Gastrocnemius medialis (tissue), 4 donors: ENCODE measurements at regions not wholly inside any gene's neighbourhood (a gene's known extent, or its start where the extent isn't known, plus 50 kb on each side); places are given as distances from the start of the nearest gene placed in this dataset.

Experiments
- ATAC-seq, 2 donors: fragments of 150-250 bp; one replicate each; pipeline ENCODE4 v1.9.1; 2016
- DNase-seq, 2 donors: peaks; one replicate each; pipeline ENCODE4 v3.0.0-alpha.2; 2019
- H3K27ac ChIP-seq, 4 donors: fragments of 200-600 bp; sonication (generic); 1 replicate in 1 of 4; 2 replicates in 3 of 4; pipeline ENCODE4 v1.5.1; 2016 to 2018; ENCODE audit warnings: mild to moderate bottlenecking in 2 of 4, moderate library complexity in 1 of 4
- H3K27me3 ChIP-seq, 3 donors: fragments of 200-600 bp; sonication (generic) in 2 of 3; 1 replicate in 1 of 3; 2 replicates in 2 of 3; pipeline versions ENCODE4 v1.5.1 to v1.6.0; 2016 to 2019; ENCODE audit warnings: mild to moderate bottlenecking in 1 of 3, moderate library complexity in 1 of 3
- H3K36me3 ChIP-seq, 2 donors: fragments of 200-600 bp; sonication (generic) in 1 of 2; one replicate each; pipeline ENCODE4 v1.5.1; 2017 to 2018
- H3K4me1 ChIP-seq, 2 donors: fragments of 200-600 bp; sonication (generic) in 1 of 2; one replicate each; pipeline ENCODE4 v1.5.1; 2016 to 2017; ENCODE audit warnings: mild to moderate bottlenecking in 2 of 2
- H3K4me3 ChIP-seq, 4 donors: fragments of 200-600 bp; sonication (generic) in 3 of 4; 1 replicate in 1 of 4; 2 replicates in 3 of 4; pipeline ENCODE4 v1.5.1; 2016 to 2019; ENCODE audit warnings: mild to moderate bottlenecking in 2 of 4
- H3K9me3 ChIP-seq, 3 donors: fragments of 200-600 bp; sonication (generic) in 2 of 3; 1 replicate in 1 of 3; 2 replicates in 2 of 3; pipeline ENCODE4 v1.5.1; 2016 to 2019
- POLR2A ChIP-seq, 2 donors: fragments of 450-650 bp; IDR thresholded peaks; one replicate each; pipeline ENCODE4 v1.6.1; 2017; ENCODE audit warnings: antibody characterized with exemption in 2 of 2, mild to moderate bottlenecking in 2 of 2, moderate library complexity in 2 of 2
- in situ Hi-C, 4 donors: fragments of 200-750 bp; cut with MboI; loops; one replicate each; pipeline versions ENCODE4 v1.15.0 to v1.8.0; 2017; ENCODE audit warnings: low sequenced_read_pairs in 4 of 4
- intact Hi-C: fragments of 100-400 bp; cut with DNase I; formaldehyde crosslinking; loops from one replicate; pipeline ENCODE4 v1.15.1; 2023; ENCODE audit warnings: low total_unique reads
- TF ChIP-seq, protein P1 (sequence below), 5 experiments: fragments of 450-650 bp in 3 of 5; fragments of 200-600 bp in 2 of 5; sonication (generic) in 2 of 5; IDR thresholded peaks in 4 of 5; conservative IDR thresholded peaks in 1 of 5; 1 replicate in 4 of 5; 2 replicates in 1 of 5; pipeline ENCODE4 v1.5.1; 2016 to 2019; ENCODE audit warnings: antibody characterized with exemption in 5 of 5, mild to moderate bottlenecking in 3 of 5, moderate library complexity in 3 of 5

DNA sequence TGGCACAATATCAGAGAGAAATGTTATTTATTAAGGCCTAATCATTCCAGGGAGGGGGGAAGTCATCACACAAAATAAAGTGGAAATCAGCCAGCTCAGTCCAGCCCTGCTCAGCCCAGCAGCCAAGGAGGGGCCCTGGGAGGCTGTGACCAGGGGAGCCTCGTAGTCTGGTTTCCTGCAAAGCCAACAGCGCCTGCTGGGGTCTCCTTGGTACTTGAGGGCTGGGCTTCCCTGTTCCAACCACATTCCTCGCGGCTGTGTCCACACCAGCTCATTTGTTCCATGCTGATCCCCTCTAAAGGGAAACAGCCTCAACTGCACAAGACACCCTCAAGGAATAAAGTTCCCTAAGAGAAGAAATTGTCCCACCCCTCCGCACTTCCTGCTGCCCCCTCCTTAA is 154.0 kb downstream of the TMEM132E start:
- Histone ChIP-seq H3K4me3 (no peak overlapping the region), H3K4me1 (no peaks in the 10 kb centered on the region), H3K9me3 (no peaks in the 10 kb centered on the region), H3K36me3 (no peaks in the 10 kb centered on the region), H3K27ac (no peak overlapping the region), H3K27me3 (no peaks in the 10 kb centered on the region)
- ATAC-seq (no peak), DNase-seq (no peak)
- TF ChIP-seq POLR2A (IDR thresholded peaks at IDR 0.05) = no peak
- TF ChIP-seq, protein P1, sequence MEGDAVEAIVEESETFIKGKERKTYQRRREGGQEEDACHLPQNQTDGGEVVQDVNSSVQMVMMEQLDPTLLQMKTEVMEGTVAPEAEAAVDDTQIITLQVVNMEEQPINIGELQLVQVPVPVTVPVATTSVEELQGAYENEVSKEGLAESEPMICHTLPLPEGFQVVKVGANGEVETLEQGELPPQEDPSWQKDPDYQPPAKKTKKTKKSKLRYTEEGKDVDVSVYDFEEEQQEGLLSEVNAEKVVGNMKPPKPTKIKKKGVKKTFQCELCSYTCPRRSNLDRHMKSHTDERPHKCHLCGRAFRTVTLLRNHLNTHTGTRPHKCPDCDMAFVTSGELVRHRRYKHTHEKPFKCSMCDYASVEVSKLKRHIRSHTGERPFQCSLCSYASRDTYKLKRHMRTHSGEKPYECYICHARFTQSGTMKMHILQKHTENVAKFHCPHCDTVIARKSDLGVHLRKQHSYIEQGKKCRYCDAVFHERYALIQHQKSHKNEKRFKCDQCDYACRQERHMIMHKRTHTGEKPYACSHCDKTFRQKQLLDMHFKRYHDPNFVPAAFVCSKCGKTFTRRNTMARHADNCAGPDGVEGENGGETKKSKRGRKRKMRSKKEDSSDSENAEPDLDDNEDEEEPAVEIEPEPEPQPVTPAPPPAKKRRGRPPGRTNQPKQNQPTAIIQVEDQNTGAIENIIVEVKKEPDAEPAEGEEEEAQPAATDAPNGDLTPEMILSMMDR (IDR thresholded peaks at IDR 0.05 in 4 of 5, conservative IDR thresholded peaks at IDR 0.05 in 1 of 5) = no peak
- in situ Hi-C loops (loop anchor here in 1 of 4 donors (25.0 kb wide), 1 partner anchor 146 kb away; the partner anchor contains the start of gene TMEM132E), intact Hi-C loops (no loop called here)

DNA sequence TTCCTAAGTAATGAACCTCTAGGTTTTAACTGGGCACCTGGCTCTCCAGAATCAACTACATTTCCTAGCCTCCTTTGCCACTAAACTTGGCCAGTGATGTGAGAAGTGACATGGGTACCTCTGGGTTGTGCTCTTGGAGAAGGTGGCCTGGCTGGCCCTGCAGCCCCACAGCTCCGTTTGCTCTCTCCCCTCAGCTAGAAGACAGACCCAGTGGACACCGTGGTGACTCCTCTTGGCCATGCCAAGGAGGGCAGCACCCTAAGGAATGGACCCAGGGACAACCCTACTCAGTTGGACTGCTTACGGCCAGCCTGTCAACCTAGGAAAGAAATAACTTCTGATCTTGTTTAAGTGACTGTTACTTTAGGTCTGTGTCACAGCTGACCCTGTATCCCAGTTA is 151.4 kb downstream of the TMEM132E start:
- DNase-seq (no peak), ATAC-seq (no peak)
- H3K27me3 ChIP-seq = no peaks in the 10 kb centered on the region
- H3K9me3 ChIP-seq = no peaks in the 10 kb centered on the region
- H3K4me1 ChIP-seq = no peaks in the 10 kb centered on the region
- H3K27ac ChIP-seq = no peak overlapping the region
- TF ChIP-seq, protein P1 (IDR thresholded peaks at IDR 0.05 in 4 of 5, conservative IDR thresholded peaks at IDR 0.05 in 1 of 5) = no peak
- no peak for TF ChIP-seq POLR2A (IDR thresholded peaks at IDR 0.05)
- no peaks in the 10 kb centered on the region for H3K36me3 ChIP-seq
- intact Hi-C loops (no loop called here), in situ Hi-C loops (loop anchor here in 1 of 4 donors (25.0 kb wide), 1 partner anchor 144 kb away; the partner anchor contains the start of gene TMEM132E)
- H3K4me3 ChIP-seq = no peak overlapping the region

DNA sequence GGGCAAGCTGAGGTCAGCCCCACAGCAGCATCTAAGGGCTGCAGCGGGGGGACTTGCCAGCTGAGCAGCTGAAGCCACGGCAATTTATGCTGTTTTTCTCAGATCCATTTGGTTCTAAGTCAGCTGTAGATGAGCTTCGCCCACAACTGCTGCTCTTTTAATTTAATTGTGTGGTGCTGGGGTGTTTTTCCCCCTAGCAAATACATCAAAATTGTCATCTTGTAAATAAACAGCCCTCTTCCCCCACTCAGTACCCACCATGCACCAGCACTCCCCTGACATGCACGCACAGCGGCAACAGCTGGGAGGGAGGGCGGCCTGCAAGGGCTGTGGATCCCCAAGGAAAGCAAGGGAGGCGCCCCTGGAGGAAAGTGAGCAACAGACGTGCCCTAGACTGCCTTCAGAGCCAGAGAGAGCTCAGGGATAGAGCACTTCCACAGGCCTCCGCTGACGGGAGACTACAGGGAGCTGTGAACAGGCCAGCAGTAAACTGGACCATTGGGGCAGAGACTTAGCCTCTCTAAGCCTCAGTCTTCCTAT is 149.5 kb downstream of the TMEM132E start:
- Histone ChIP-seq H3K27me3 (peaks cover 0 to 5% (median 0%) of the 10 kb centered on the region in 3 donors), H3K9me3 (no peaks in the 10 kb centered on the region), H3K4me3 (no peak overlapping the region), H3K27ac (no peak overlapping the region), H3K36me3 (no peaks in the 10 kb centered on the region), H3K4me1 (no peaks in the 10 kb centered on the region)
- no peak for ATAC-seq
- no peak for DNase-seq
- TF ChIP-seq, protein P1 (IDR thresholded peaks at IDR 0.05 in 4 of 5, conservative IDR thresholded peaks at IDR 0.05 in 1 of 5) = no peak
- intact Hi-C loops = no loop called here
- in situ Hi-C loops = loop anchor here in 1 of 4 donors (25.0 kb wide), 1 partner anchor 142 kb away; the partner anchor contains the start of gene TMEM132E

DNA sequence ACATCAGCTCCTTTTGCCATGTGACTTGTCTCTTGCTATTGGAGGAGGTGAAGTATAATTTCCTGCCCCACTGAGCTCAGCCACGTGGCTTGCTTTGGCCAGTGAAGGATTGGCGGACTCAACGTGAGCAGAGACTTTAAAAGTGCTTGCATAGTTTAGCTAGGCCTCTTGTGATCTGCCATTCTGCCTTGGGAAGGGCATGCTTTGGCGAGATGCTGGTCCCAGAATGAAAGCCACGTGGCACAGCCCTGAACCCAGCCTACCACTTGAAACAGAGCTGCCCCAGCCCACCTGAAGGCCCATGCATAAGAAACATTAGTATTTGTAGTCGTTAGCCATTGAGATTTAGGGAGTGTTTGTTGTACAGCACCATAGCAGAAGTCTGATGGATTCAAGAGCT is 148.2 kb downstream of the TMEM132E start:
- H3K4me3 ChIP-seq = no peak overlapping the region
- ATAC-seq (no peak), DNase-seq (no peak)
- no peaks in the 10 kb centered on the region for H3K36me3 ChIP-seq
- intact Hi-C loops (no loop called here), in situ Hi-C loops (loop anchor here in 1 of 4 donors (25.0 kb wide), 1 partner anchor 140 kb away; the partner anchor contains the start of gene TMEM132E)
- peaks cover 0 to 5% (median 0%) of the 10 kb centered on the region in 3 donors for H3K27me3 ChIP-seq
- TF ChIP-seq POLR2A (IDR thresholded peaks at IDR 0.05) = no peak
- TF ChIP-seq, protein P1 (IDR thresholded peaks at IDR 0.05 in 4 of 5, conservative IDR thresholded peaks at IDR 0.05 in 1 of 5) = no peak
- no peak overlapping the region for H3K27ac ChIP-seq
- H3K9me3 ChIP-seq = no peaks in the 10 kb centered on the region
- H3K4me1 ChIP-seq = no peaks in the 10 kb centered on the region
